ENCODE measurements at regions not wholly inside any gene's neighbourhood (a gene's known extent, or its start where the extent isn't known, plus 50 kb on each side); places are given as distances from the start of the nearest gene placed in this dataset.

GRCh38 chr4:11548597-11549082, 119.9 kb upstream of the HS3ST1 start:
- Histone ChIP-seq H3K4me3 (no peak overlapping the region), H3K9me3 (ENCODE audit: low read depth, low read length) (no peaks in the 10 kb centered on the region), H3K9ac (ENCODE audit: insufficient read length) (no peak overlapping the region), H3K27ac (no peak overlapping the region), H3K36me3 (ENCODE audit: insufficient read depth, low read length) (no peaks in the 10 kb centered on the region)
- DNase-seq (ENCODE audit: low read depth, low spot score), result no peak
- no peak for TF ChIP-seq EZH2 (IDR thresholded peaks at IDR 0.05)
- TF ChIP-seq FOXP2 (optimal IDR thresholded peaks at IDR 0.05; ENCODE audit: control extremely low read depth, extremely low read length, insufficient read depth), result no peak
- TF ChIP-seq POLR2AphosphoS5 (IDR thresholded peaks at IDR 0.05; ENCODE audit: borderline replicate concordance, low read depth, low read length), result no peak

DNA sequence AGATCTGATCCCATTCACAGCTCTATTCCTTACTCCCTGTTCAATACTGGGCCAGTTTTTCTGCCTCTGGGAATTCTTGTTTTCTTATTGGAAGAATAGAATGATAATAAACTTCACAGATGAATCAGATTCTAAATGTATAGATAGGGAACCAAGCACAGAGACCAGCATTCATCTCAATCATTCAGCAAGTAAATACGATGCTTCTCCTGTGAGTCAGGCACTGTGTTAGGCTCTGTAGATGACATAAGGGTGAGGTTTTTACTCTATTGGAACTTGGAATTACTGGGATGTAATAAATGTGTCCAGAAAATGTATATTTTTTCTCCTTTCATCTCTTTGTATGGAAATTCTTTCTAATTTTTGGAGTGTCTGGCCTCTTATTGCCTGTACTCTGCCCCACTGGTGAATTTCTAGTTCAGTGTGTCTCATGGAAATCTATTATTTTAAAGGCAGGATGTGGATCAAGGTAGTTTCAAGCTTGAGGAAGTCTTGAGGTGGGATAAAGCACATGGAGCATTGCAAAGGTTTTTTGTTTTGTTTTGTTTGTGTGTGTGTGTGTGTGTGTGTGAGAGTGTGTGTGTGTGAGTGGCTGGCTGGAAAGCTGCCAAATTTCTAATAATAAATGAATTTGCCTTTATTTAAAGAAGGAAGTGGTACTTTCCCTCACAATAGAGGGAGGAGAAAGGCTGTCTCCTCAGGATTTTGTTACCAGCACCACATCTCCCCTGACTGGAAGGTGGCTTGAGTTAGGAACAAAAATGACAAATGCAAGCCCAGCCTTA, 117.9 kb upstream of the HS3ST1 start:
- no peak for DNase-seq (ENCODE audit: low read depth, low spot score)

GRCh38 chr4:11545651-11546050, 117.0 kb upstream of the HS3ST1 start:
- Histone ChIP-seq H3K27ac (no peak overlapping the region), H3K9me3 (ENCODE audit: low read depth, low read length) (no peaks in the 10 kb centered on the region), H3K4me3 (no peak overlapping the region), H3K9ac (ENCODE audit: insufficient read length) (no peak overlapping the region), H3K36me3 (ENCODE audit: insufficient read depth, low read length) (no peaks in the 10 kb centered on the region)
- TF ChIP-seq EZH2 (IDR thresholded peaks at IDR 0.05) (no peak), FOXP2 (optimal IDR thresholded peaks at IDR 0.05; ENCODE audit: control extremely low read depth, extremely low read length, insufficient read depth) (no peak), POLR2AphosphoS5 (IDR thresholded peaks at IDR 0.05; ENCODE audit: borderline replicate concordance, low read depth, low read length) (no peak)
- DNase-seq (ENCODE audit: low read depth, low spot score), result no peak

More for the DNA sequence above, 117.9 kb upstream of the HS3ST1 start:
- Histone ChIP-seq H3K4me3 (no peak overlapping the region), H3K9ac (ENCODE audit: insufficient read length) (no peak overlapping the region), H3K9me3 (ENCODE audit: low read depth, low read length) (no peaks in the 10 kb centered on the region), H3K36me3 (ENCODE audit: insufficient read depth, low read length) (no peaks in the 10 kb centered on the region), H3K27ac (no peak overlapping the region)
- no peak for TF ChIP-seq EZH2 (IDR thresholded peaks at IDR 0.05)
- no peak for TF ChIP-seq POLR2AphosphoS5 (IDR thresholded peaks at IDR 0.05; ENCODE audit: borderline replicate concordance, low read depth, low read length)
- no peak for TF ChIP-seq FOXP2 (optimal IDR thresholded peaks at IDR 0.05; ENCODE audit: control extremely low read depth, extremely low read length, insufficient read depth)

DNA sequence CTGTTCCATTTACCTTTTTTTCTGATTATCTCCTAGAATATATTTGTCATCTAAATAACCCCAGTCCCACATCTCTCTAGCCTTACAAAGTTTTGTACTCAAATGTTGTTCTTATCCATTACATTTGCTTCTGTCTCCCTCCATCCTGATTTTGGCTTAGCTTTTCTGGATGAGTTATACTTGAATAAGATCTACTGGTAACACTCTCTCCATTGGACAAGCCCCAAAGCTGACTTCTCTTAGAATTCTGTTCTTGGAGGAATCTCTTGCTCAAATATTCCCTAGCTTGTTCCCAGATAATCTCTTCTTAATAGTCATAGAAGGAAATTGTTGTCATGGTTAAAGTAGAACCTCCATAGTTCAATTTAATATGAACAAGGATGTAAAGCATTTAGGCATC, 115.5 kb upstream of the HS3ST1 start:
- H3K36me3 ChIP-seq (ENCODE audit: insufficient read depth, low read length), result no peaks in the 10 kb centered on the region
- no peaks in the 10 kb centered on the region for H3K9me3 ChIP-seq (ENCODE audit: low read depth, low read length)
- H3K9ac ChIP-seq (ENCODE audit: insufficient read length), result no peak overlapping the region
- no peak for TF ChIP-seq EZH2 (IDR thresholded peaks at IDR 0.05)
- TF ChIP-seq FOXP2 (optimal IDR thresholded peaks at IDR 0.05; ENCODE audit: control extremely low read depth, extremely low read length, insufficient read depth), result no peak
- no peak for TF ChIP-seq POLR2AphosphoS5 (IDR thresholded peaks at IDR 0.05; ENCODE audit: borderline replicate concordance, low read depth, low read length)
- DNase-seq (ENCODE audit: low read depth, low spot score), result no peak
- no peak overlapping the region for H3K4me3 ChIP-seq
- H3K27ac ChIP-seq, result no peak overlapping the region

GRCh38 chr4:11543706-11544105, 115.0 kb upstream of the HS3ST1 start:
- TF ChIP-seq EZH2 (IDR thresholded peaks at IDR 0.05) (no peak), POLR2AphosphoS5 (IDR thresholded peaks at IDR 0.05; ENCODE audit: borderline replicate concordance, low read depth, low read length) (no peak), FOXP2 (optimal IDR thresholded peaks at IDR 0.05; ENCODE audit: control extremely low read depth, extremely low read length, insufficient read depth) (no peak)
- no peak overlapping the region for H3K27ac ChIP-seq
- DNase-seq (ENCODE audit: low read depth, low spot score), result no peak
- no peak overlapping the region for H3K4me3 ChIP-seq
- H3K9me3 ChIP-seq (ENCODE audit: low read depth, low read length), result no peaks in the 10 kb centered on the region
- H3K36me3 ChIP-seq (ENCODE audit: insufficient read depth, low read length), result no peaks in the 10 kb centered on the region
- H3K9ac ChIP-seq (ENCODE audit: insufficient read length), result no peak overlapping the region

DNA sequence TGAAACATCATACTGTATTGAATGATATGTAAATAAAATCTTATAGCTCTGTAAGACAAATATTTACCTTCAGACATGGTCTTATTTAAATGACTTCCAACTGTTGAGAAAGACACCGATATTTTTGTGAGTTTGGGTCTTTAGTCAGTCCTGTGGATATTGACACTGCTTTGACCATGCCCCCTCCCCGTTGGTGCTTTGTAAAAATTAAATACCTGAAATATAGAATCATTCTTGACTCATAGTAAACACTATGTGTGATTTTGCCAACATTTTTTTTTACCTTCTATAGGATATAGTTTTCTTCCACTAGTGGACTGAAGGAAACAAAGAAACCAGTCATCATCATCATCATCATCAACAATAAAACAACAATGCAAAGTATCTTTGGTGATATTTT, 114.3 kb upstream of the HS3ST1 start:
- Histone ChIP-seq H3K36me3 (ENCODE audit: insufficient read depth, low read length) (no peaks in the 10 kb centered on the region), H3K4me3 (no peak overlapping the region), H3K27ac (no peak overlapping the region), H3K9me3 (ENCODE audit: low read depth, low read length) (no peaks in the 10 kb centered on the region), H3K9ac (ENCODE audit: insufficient read length) (no peak overlapping the region)
- no peak for DNase-seq (ENCODE audit: low read depth, low spot score)
- TF ChIP-seq FOXP2 (optimal IDR thresholded peaks at IDR 0.05; ENCODE audit: control extremely low read depth, extremely low read length, insufficient read depth) (no peak), POLR2AphosphoS5 (IDR thresholded peaks at IDR 0.05; ENCODE audit: borderline replicate concordance, low read depth, low read length) (no peak), EZH2 (IDR thresholded peaks at IDR 0.05) (no peak)

DNA sequence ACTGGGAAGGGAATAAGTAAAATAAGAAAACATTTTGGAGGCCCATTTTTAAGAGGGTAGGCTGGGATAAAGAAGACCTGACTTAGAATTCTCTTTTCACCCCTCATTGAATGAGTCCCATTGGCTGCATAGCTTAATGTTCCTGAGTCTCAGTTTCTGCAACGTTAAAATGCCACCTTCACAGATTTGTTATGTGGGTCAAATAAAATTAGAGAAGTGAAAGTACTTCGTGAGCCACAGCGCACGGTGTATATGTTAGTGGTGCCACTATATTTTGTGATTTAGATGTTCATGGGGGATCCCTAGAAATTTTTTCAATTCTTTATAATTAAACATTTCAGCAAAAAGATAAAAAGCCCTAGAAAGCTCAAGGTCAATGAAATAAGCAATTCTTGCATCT, 109.2 kb upstream of the HS3ST1 start:
- no peak for TF ChIP-seq POLR2AphosphoS5 (IDR thresholded peaks at IDR 0.05; ENCODE audit: borderline replicate concordance, low read depth, low read length)
- no peak for TF ChIP-seq EZH2 (IDR thresholded peaks at IDR 0.05)
- H3K9ac ChIP-seq (ENCODE audit: insufficient read length), result no peak overlapping the region
- no peaks in the 10 kb centered on the region for H3K9me3 ChIP-seq (ENCODE audit: low read depth, low read length)
- no peaks in the 10 kb centered on the region for H3K36me3 ChIP-seq (ENCODE audit: insufficient read depth, low read length)
- H3K4me3 ChIP-seq, result no peak overlapping the region
- no peak for DNase-seq (ENCODE audit: low read depth, low spot score)
- no peak overlapping the region for H3K27ac ChIP-seq

GRCh38 chr4:11535333-11535732, 106.6 kb upstream of the HS3ST1 start:
- H3K36me3 ChIP-seq (ENCODE audit: insufficient read depth, low read length), result no peaks in the 10 kb centered on the region
- no peak overlapping the region for H3K9ac ChIP-seq (ENCODE audit: insufficient read length)
- no peak for TF ChIP-seq POLR2AphosphoS5 (IDR thresholded peaks at IDR 0.05; ENCODE audit: borderline replicate concordance, low read depth, low read length)
- TF ChIP-seq FOXP2 (optimal IDR thresholded peaks at IDR 0.05; ENCODE audit: control extremely low read depth, extremely low read length, insufficient read depth), result no peak
- no peak for TF ChIP-seq EZH2 (IDR thresholded peaks at IDR 0.05)
- H3K27ac ChIP-seq, result no peak overlapping the region
- DNase-seq (ENCODE audit: low read depth, low spot score), result no peak
- H3K4me3 ChIP-seq, result no peak overlapping the region
- H3K9me3 ChIP-seq (ENCODE audit: low read depth, low read length), result no peaks in the 10 kb centered on the region
